HG02970 (cell line): ENCODE measurements at regions not wholly inside any gene's neighbourhood (a gene's known extent, or its start where the extent isn't known, plus 50 kb on each side); places are given as distances from the start of the nearest gene placed in this dataset.

Source experiments
- ATAC-seq: cut with Tn5 transposase; IDR thresholded peaks from one replicate; pipeline ENCODE4 v1.9.1; 2021; ENCODE audit warnings: mild to moderate bottlenecking, moderate library complexity, moderate number of reproducible peaks; ENCODE audit not compliant: unreplicated experiment, low FRiP score

DNA sequence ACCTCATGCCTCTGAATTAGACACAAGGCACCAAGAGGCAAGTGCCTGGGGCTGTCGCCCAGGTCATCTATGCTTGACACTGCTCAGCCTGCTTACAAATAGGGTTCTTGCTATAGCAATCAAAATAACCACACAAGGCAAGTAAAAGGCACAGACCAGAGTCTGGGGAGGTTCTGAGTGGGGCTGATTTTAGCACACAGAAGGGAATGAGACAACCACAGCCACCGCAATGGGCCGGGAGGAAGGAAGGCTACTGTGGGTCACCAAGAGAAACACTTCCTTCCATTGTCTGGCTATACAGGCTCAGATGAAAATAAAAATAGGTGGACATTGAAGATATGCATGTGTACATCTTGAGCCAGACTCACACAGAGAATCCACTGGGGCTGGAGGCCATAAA, 159.1 kb downstream of the DLEU7 start:
- ATAC-seq = no peak

DNA sequence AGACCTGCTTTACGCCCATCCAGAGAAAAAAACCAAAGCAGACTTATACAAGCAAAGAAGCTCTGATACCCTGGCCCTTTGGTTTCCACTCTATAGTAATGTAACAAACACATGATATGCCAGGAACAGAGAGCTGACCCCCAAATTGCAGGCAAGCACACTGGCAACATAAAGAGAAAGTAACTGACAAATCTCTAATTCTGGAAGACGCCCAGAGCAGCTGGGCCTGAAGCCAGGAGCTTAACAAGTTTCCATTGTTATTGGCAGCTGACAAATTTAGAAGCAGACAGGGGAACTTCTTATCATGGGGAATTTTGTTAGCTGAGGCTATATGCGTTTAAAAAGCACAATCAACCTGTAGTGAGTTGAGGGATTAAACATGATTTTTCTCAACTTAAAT, 158.0 kb downstream of the DLEU7 start:
- no peak for ATAC-seq

DNA sequence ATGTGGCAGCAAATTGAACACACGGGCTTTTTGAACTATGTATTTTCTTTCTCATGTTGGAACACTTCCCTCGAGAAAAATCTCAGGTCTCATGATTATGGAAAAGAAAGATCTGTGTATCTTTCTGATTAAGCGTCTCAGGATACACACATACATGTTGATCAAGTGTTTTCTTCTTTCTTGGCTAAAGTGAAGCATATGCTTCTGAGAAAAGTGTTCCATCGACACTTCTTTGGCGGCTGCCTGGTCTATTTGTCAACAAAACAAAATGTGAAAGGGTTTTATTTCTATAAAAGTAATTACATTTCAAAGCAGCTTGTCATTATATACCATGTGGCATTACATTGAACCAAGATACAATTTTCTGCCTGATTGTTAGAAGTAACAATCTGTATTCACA, 157.5 kb downstream of the DLEU7 start:
- ATAC-seq = no peak

DNA sequence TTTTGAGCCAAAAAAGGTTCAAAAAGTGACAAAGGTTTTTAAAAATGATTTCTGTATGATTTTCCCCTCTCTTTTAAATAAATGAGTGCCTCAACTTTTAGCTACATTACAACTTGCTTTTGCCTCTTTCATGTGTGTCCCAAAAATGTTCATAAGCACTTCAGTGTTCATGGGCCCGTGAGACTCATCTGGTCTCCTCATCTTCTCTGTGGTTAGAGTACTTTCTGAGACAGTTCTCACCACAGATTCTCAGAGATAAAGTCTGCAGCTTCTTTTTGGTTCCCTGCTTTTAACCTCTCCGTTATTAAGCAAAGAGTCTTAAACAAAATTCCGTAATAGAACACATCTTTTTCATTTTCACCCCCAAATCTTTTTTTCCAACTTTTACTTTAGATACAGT, 156.9 kb downstream of the DLEU7 start:
- no peak for ATAC-seq

DNA sequence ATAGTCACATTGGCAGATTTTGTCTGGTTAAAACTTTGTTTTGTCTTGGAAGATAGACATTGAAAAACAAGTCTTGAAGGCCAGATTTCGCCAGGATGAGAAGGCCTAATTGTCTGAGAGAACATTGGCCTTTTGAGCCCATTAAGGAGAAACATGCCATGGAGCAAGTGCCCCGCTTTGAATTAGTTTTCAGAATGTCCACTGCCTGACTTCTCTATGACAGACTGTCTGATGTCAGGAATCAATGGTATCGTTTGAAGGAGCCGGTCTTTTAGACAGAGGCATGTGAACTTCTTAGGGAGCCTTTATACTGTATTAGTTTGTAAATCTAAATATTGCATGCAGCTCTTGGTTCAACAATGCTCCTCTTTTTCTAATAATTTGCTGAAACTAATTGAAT, 155.9 kb downstream of the DLEU7 start:
- no peak for ATAC-seq

DNA sequence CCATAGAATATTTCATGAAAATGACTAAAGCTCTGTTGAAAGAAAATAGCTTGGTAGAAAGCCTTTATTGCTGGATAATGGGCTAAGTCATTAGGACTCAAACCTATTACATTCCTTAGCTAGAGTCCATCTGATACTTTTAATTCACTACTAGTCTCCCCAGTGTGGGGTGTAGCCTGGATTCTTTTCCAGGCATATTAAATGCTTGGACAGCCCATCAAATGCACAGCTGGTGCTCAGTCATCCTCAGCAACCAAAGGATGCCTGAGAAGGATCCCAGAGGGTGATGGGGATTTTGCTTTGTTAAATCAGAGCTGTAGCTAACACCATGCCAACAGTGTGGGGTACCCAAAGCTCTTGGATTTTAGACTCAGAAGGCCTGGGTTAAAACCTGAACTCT, 153.5 kb downstream of the DLEU7 start:
- ATAC-seq = no peak

DNA sequence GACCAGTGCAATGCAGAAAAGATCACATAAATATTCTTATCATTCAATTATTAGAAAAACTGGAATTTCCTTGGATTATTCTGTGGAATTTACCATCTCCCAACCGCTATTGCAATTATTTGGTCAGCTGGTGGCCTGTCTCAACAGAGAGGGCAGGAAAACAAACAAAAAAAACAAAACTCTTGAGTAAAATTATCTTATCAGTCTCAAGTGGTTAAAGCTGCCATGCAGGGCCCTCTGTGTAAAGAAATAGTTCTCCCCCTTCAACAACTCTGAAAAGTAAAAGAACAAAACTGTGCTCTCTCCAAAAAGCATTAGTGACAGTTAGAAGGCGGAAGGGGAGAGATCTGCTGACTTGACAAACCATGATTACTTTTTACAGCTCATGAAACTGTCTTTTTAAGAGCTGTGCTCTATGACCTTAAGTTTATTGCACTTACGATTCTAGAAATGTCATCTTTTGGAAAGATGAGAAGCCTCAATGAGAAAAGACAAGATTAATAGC, 152.3 kb downstream of the DLEU7 start:
- ATAC-seq = no peak

DNA sequence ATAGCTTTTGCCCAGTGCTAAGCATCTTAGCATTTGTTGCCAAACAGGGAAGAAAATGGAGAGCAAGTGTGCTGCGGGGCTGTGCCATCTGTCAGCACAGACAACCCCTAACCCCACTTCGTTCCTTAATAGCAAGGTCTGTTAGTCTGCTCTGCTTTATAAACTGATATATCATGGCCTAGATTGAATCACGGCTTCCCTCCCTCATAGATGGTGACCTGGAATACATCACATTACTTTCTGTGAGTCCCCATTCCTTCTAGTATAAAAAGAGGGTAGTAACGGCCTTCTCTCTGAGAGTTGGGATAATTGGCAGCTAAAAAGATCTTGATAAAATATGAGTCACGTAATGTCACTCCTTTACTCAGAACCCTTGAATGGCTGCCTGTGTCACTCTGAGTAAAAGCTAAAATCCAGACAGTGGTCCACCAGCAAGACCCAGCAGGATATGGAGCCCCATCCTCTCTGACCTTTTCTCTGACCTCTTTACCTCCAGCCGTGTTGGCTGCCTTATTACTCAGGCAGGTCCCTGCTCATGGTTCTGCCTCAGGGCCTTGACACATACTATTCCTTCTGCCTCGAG, 151.7 kb downstream of the DLEU7 start:
- ATAC-seq = no peak

DNA sequence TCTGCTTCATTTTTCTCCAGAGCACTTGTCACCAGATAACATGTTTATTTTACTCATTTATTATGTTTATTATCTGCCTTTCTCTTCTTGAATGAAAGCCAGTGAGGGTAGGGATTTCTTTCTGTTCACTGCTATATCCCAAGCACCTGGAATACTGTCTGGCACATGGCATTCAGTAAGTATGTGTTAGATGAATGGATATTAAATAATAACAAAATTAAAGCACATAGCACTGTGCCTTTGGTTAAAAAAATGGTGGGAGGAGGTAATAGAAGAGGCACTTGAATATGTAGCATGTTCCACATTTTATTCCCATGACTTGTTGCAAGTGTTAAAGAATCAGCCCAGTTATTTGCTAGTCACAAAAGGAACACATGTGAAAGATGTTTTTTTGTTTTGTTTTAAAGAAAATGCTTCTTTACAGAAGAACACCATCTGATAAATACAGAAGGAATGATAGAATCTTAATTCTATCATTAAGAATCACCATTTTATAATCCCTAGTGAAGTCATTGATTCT, 151.0 kb downstream of the DLEU7 start:
- no peak for ATAC-seq

DNA sequence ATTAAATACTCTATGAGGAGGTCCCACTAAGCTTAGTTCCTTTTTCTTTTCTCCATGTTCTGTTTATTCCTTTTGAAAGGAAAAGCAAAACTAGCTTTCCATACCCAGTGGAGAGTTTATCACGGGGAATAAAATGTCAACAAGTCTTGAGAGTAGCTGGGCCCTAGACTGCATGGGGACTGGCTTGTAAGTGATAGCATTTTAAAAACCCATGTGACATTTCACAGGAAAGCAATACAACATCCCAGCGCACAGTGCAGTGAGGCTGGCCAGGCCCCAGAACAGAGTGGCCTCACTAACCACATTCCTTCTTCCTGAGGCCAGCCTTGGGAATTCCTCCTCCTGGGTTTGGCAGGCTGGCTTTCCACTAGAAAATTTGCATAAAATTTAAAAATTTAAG, 149.8 kb downstream of the DLEU7 start:
- ATAC-seq = no peak

DNA sequence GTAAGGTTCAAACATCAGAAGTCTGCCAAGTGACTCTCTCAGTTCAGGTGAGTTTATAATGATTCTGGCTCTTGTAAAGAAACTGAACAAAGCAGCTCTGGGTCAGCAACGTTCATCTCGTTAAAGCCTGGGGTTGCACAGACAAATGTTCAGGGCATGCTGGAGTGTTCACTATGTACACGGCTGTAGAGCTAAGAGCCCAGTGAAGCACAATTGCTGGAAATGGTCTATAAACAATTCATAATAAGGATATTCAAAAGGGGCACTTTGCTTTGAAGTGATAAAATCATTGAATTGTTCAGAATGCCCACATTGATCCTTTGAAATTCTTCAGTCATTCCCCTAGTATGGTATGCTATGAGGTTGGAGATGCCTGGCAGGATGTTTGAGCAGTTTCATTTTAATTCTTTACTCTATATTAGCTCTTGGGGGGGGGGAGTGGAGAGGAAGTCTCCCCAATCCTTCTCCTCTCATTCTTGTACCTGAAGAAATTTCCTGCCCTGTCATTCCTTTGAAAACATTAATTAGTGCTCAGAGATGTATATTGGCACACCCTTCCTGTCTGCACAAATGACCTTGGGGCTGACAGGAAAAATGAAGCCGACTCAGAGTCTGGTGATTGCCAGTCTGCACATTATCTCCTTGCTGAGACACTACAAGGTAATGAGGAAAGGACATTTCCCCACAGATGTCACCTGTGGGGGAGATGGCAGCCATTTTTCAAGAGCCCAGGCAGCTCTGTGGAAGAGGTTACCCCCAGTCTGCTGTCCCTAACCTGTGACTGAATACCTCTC, 145.5 kb downstream of the DLEU7 start:
- ATAC-seq = no peak

DNA sequence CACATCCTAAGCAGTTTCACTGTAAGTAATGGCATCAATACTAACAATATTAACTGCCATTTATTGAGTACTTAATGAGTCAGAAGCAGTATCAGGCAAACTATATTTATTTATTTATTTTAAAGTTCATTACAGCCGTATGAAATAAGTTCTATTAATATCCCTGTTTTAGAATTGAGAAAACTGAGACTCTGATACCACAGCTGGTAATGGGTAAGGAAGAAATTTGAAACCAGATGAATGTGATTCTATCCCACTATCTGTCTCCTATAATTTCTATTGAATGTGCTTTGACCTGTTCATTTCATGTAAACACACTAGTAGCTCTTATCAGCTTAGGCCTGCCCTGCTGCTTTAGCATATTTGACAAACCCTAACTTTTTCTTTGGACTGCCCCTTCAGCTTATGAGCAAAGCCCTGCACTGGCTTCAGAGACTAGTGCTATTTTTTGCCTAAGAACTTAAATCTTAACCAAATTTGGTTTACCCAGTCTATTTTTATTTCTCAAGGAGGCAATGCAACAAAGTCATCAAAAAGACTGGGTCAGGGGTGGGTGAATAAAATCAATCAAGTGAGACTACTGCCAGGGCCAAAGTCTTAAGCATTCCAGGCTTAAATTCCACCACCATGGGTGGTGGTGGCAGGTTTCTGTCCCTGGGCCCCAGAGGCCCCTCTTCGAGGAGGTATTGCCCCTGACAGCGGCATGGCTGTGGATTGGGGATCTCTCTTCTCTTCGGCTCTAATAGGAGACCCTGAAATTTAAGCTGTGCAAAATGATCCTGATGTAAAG, 143.4 kb downstream of the DLEU7 start:
- ATAC-seq = no peak

DNA sequence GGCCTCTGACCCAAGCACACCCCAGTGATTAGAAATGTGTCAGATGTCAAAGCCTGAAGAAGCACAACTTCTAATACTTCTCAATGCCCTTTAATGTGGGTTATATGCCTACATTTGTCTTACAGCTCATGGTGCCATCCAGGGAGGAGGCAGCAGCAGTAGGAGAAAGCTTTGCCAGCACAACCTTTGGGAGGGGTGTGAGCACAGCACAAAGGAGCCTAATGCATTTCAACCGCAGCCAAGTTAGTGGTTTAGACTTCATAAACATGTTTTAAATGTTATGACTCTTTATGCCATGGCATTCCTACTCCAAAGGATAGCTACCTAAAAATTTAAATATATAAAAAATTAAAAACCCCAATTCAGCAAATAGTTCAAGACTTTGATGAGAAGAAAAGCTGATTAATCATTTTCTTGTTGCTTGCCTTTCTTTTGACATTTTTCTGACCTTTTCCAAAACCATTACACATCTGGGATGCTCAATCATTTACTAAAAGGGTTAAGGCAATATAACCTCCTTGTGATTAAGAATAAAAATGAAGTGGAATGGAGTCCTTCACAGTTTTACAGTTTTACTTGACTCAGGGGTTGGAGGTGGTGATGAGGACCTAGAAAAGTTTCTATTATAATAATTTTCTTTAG, 142.7 kb downstream of the DLEU7 start:
- ATAC-seq = no peak

DNA sequence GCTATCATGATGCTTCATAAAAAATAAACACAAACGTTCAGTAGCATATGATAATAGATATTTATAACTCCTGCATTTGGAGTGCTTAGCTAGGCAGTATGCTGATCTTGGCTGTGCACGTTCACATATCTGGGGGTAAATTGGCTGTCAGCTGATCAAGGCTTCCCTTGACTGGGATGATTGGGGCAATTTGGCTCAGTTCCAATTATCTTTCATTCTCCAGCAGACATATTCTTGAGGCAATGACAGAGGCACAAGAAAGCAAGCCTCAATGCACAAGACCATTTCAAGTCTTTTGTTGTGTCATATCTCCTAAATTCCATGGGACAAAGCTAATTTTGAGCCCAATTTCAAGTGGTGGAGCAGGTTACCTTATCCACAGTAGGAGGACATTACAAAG, 142.0 kb downstream of the DLEU7 start:
- no peak for ATAC-seq

DNA sequence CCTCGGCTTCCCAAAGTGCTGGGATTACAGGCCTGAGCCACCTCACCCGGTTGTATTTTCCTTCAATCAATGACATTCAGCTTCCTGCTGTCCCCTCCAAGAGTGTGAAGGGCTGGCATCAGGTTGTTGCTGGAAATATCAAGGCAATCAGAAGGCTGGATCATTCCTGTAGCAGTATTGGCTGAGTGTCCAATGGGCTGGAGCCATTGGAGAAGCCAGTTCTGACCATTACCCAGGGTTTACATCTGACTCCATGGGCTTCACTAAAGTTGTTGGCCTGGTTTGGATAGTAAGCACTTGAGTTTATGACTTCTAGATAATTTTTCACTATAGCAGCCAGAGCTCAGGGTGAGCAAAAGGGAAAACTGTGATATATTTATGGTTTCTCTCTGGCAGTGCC, 137.0 kb downstream of the DLEU7 start:
- ATAC-seq = no peak

DNA sequence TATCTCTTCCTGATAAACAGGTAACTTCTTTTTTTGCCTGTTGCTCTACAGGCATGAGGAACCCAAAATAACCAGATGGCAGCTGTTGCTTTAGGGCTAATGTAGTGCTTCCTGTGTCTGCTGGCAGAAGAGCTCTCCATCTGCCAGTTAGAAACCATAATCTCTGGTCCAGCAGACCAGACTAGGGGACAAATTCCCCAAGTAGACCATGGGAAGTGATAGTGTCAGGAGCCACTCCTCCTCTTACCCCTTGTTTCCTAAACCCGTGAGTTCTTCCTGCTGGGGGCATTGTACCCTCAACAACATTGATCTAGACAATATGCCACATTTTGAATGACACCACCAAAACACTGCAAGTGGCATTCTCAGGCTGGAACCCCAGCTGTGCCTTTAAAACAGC, 135.9 kb downstream of the DLEU7 start:
- no peak for ATAC-seq

DNA sequence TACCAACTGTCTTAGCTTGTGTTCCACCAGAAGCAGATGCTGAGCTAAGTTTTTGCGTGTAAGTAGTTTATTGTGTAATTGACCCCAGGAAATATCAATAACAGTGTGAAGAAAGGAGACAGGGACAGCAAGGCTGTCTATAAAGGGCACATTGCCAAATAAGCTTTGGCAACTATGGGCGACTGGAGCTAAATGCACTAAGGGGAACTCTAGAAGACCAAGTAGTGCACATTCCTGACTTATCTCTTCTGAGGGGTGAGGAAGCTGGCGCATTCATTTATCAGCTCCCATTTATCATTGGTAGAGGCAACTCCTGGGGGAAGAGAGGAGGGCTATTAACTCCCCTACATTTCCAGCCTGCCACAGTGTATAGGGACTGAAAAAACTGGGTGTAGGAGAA, 135.0 kb downstream of the DLEU7 start:
- no peak for ATAC-seq

DNA sequence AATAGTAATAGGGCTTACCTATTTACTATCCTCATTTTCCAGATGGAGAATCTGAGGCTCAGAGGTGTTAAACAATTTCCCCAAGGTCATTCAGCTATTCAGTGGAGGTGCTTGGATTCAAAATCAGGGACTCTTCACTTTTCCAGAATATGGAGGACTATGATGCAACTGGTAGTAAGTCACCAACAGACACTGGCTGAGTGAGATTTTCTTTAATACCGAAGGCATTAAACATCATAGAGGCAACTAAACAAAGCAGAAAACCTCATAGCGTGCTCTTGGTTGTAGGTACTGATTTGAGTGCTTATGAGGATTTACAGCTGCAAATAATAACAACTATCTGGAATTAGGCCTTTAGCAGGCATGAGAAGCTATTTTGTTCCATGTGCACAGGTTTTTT, 134.4 kb downstream of the DLEU7 start:
- ATAC-seq = no peak

DNA sequence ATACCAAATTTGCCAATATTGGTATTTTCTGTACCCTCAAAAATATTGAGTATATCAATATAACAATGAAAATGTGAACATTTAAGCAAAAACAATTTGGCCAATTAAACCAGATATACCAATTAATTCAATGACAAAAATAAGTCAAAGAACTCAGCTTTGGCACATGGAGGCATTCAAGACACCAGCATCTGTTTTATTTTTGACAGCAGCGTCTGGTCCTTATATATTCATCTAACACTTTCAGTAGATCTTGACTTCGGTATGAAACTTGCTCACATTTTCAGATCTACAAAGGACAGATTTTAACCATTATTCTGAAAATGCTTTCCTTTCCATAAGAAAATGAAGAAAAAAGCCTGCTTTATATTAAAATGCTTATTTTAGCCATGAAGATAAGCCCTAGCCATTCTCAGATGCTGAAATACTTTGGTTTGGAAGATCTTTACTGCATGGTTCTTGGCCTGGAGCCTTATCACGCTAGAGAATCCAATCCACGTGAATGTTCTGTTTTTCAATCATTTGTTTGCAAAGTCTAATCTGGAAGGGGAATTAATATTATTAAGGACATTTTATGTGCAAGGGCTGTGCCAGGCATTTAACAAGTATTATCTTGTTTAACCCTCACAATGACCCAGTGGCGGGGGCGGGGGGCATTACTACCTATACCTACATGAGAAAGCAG, 132.2 kb downstream of the DLEU7 start:
- no peak for ATAC-seq

DNA sequence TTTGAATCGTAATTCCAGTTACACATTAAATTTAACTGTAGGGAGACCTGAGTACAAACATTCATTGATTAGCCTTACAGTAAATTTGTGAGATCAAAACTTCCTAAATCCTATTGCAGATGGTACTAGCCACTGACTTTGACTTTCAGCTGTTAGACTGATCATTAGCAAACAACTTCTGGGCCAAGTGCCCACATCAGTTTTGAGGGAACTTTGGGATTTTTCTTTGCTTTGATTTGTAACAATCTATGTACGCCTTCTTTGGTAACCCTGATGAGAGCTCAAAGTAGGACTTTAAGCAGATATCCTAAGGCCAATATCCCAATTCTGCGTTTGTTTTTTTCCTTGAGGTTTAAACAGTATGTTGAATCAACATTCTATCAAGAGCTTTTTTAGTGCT, 131.5 kb downstream of the DLEU7 start:
- no peak for ATAC-seq
